ENCODE measurements at regions not wholly inside any gene's neighbourhood (a gene's known extent, or its start where the extent isn't known, plus 50 kb on each side); places are given as distances from the start of the nearest gene placed in this dataset.

DNA sequence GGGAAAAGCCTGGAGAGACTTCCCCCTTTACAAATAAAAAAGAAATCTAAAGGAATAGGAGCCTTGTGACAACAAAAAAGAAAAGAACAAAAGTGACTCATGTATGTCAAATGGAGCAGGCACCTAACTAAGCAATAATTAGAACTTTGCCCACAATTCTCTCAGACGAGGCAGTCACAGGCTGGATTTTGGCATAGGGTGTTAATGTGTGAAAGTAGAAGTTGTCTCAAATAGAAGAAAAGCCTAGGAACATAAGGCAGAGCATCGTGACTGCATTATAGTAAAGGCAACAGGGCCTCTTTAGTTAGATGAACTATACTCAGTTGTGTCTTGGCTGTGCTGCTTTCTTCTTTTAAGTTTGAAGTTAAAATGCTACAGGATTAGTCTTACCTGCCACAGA, 219.9 kb upstream of the TMEM161B start (continued):
- TF ChIP-seq, protein P1, sequence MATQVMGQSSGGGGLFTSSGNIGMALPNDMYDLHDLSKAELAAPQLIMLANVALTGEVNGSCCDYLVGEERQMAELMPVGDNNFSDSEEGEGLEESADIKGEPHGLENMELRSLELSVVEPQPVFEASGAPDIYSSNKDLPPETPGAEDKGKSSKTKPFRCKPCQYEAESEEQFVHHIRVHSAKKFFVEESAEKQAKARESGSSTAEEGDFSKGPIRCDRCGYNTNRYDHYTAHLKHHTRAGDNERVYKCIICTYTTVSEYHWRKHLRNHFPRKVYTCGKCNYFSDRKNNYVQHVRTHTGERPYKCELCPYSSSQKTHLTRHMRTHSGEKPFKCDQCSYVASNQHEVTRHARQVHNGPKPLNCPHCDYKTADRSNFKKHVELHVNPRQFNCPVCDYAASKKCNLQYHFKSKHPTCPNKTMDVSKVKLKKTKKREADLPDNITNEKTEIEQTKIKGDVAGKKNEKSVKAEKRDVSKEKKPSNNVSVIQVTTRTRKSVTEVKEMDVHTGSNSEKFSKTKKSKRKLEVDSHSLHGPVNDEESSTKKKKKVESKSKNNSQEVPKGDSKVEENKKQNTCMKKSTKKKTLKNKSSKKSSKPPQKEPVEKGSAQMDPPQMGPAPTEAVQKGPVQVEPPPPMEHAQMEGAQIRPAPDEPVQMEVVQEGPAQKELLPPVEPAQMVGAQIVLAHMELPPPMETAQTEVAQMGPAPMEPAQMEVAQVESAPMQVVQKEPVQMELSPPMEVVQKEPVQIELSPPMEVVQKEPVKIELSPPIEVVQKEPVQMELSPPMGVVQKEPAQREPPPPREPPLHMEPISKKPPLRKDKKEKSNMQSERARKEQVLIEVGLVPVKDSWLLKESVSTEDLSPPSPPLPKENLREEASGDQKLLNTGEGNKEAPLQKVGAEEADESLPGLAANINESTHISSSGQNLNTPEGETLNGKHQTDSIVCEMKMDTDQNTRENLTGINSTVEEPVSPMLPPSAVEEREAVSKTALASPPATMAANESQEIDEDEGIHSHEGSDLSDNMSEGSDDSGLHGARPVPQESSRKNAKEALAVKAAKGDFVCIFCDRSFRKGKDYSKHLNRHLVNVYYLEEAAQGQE (IDR thresholded peaks at IDR 0.05; ENCODE audit: low read depth, low read length), result no peak
- TF ChIP-seq MEF2A (IDR thresholded peaks at IDR 0.05; ENCODE audit: insufficient read depth, low read depth, low read length) (no peak), SREBF2 (IDR thresholded peaks at IDR 0.05; ENCODE audit: low read length) (no peak), SIX5 (IDR thresholded peaks at IDR 0.05; ENCODE audit: low read depth, low read length, severe bottlenecking) (no peak), GABPA (IDR thresholded peaks at IDR 0.05; ENCODE audit: low read depth) (no peak)

DNA sequence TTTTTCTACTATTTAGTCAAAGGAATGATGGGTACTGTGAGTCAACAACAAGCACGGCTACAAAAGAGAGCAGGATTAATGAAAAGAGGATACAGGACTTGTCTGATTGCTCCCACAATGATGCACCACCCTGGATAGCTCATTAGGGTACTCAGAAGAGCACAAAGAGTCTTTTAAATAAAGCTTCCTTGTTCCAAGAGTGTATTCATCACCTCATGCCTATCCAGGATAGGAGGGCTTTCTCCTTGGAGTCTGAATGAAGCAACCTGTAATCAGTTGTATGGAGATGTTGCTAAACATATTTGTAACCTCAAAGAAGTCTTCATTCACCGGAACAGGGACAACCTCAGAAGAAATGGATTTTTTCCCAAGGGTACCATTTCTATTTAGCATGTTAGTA, 219.5 kb upstream of the TMEM161B start:
- no peaks in the 10 kb centered on the region for H3K79me2 ChIP-seq (ENCODE audit: control insufficient read depth, insufficient read depth, low read length)
- H3K4me3 ChIP-seq, result no peak overlapping the region
- no peak for TF ChIP-seq SMARCA5 (IDR thresholded peaks at IDR 0.05)
- TF ChIP-seq FOS (IDR thresholded peaks at IDR 0.05; ENCODE audit: borderline replicate concordance, extremely low read depth, insufficient read length), result no peak
- TF ChIP-seq FOXM1 (IDR thresholded peaks at IDR 0.05; ENCODE audit: low read depth, low read length), result no peak
- no peak for TF ChIP-seq STAT1 (conservative IDR thresholded peaks at IDR 0.05)
- no peak for TF ChIP-seq BCL11A (IDR thresholded peaks at IDR 0.05; ENCODE audit: low read depth, low read length)
- TF ChIP-seq, protein P2, sequence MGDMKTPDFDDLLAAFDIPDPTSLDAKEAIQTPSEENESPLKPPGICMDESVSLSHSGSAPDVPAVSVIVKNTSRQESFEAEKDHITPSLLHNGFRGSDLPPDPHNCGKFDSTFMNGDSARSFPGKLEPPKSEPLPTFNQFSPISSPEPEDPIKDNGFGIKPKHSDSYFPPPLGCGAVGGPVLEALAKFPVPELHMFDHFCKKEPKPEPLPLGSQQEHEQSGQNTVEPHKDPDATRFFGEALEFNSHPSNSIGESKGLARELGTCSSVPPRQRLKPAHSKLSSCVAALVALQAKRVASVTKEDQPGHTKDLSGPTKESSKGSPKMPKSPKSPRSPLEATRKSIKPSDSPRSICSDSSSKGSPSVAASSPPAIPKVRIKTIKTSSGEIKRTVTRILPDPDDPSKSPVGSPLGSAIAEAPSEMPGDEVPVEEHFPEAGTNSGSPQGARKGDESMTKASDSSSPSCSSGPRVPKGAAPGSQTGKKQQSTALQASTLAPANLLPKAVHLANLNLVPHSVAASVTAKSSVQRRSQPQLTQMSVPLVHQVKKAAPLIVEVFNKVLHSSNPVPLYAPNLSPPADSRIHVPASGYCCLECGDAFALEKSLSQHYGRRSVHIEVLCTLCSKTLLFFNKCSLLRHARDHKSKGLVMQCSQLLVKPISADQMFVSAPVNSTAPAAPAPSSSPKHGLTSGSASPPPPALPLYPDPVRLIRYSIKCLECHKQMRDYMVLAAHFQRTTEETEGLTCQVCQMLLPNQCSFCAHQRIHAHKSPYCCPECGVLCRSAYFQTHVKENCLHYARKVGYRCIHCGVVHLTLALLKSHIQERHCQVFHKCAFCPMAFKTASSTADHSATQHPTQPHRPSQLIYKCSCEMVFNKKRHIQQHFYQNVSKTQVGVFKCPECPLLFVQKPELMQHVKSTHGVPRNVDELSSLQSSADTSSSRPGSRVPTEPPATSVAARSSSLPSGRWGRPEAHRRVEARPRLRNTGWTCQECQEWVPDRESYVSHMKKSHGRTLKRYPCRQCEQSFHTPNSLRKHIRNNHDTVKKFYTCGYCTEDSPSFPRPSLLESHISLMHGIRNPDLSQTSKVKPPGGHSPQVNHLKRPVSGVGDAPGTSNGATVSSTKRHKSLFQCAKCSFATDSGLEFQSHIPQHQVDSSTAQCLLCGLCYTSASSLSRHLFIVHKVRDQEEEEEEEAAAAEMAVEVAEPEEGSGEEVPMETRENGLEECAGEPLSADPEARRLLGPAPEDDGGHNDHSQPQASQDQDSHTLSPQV (IDR thresholded peaks at IDR 0.05), result no peak
- no peak for TF ChIP-seq STAT3 (IDR thresholded peaks at IDR 0.05; ENCODE audit: low read depth, low read length)
- TF ChIP-seq ZNF384 (IDR thresholded peaks at IDR 0.05; ENCODE audit: borderline replicate concordance, low read depth, low read length), result no peak
- no peak for TF ChIP-seq BHLHE40 (IDR thresholded peaks at IDR 0.05; ENCODE audit: borderline replicate concordance in 1 of 2, low read depth in 2 of 2, low read length in 1 of 2)
- TF ChIP-seq MTA3 (IDR thresholded peaks at IDR 0.05; ENCODE audit: borderline replicate concordance, low read length), result no peak
- TF ChIP-seq SMC3 (IDR thresholded peaks at IDR 0.05; ENCODE audit: borderline replicate concordance, low read length), result no peak
- SMC1A ChIA-PET (ENCODE audit: uncharacterized antibody, unreplicated experiment), result no interaction called here
- H3K4me2 ChIP-seq (ENCODE audit: control insufficient read depth, insufficient read depth), result no peak overlapping the region
- H3K27ac ChIP-seq (ENCODE audit: control insufficient read depth, insufficient read depth), result no peak overlapping the region
- FAIRE-seq, result no peak
- H2AFZ ChIP-seq (ENCODE audit: control insufficient read depth, low read depth, low read length), result no peak overlapping the region
- CTCF ChIA-PET, result no interaction called here
- in situ Hi-C loops (cut with MboI) (no loop called here), intact Hi-C loops (cut with micrococcal nuclease; ENCODE audit: unreplicated experiment) (no loop called here)
- no peak overlapping the region for H3K9ac ChIP-seq (ENCODE audit: control insufficient read depth, insufficient read depth, low read length)
- RAD21 ChIA-PET (ENCODE audit: unreplicated experiment), result no interaction called here
- DNase-seq (ENCODE audit: low read depth, low spot score), result no peak
- no TSS peak for BruUV-seq (replicated peaks)
- no peaks in the 10 kb centered on the region; a peak in 1 of 4 replicates for H3K27me3 ChIP-seq (replicated peaks in 1 of 2; ENCODE audit: control insufficient read depth in 2 of 2, insufficient read depth in 2 of 2, low read length in 1 of 2)
- no peaks in the 10 kb centered on the region for H3K4me1 ChIP-seq (ENCODE audit: control insufficient read depth, insufficient read depth, low read length)
- H4K20me1 ChIP-seq (ENCODE audit: control insufficient read depth, insufficient read depth), result no peaks in the 10 kb centered on the region
- ATAC-seq, result no peak
- 17% methylated on average over 2 of the region's 2 CpGs for WGBS (ENCODE audit: insufficient coverage, insufficient replicate concordance, low lambda C conversion rate, missing lambda C conversion rate)
- POLR2A ChIA-PET, result no interaction called here
- no peaks in the 10 kb centered on the region for H3K36me3 ChIP-seq (ENCODE audit: control insufficient read depth in 2 of 2, insufficient read depth in 2 of 2, low read length in 1 of 2)
- H3K9me3 ChIP-seq (replicated peaks; ENCODE audit: control insufficient read depth, insufficient read depth, low read length), result no peaks in the 10 kb centered on the region

Data from GM12878 (cell line).